GM19328 (cell line): ENCODE measurements at regions not wholly inside any gene's neighbourhood (a gene's known extent, or its start where the extent isn't known, plus 50 kb on each side); places are given as distances from the start of the nearest gene placed in this dataset.
"Not testable (repeated sequence)": the region's sequence is repeated elsewhere in the genome, so short reads cannot be mapped to it uniquely, and the experiment has no call there.

Source experiments
- ATAC-seq: cut with Tn5 transposase; IDR thresholded peaks from one replicate; pipeline ENCODE4 v1.9.1; 2021; ENCODE audit warnings: mild to moderate bottlenecking, moderate library complexity; ENCODE audit not compliant: unreplicated experiment

- ATAC-seq, result no peak
Observed at GRCh38 chr4:156419080-156419685, 465.5 kb upstream of the CTSO start.

- no peak for ATAC-seq
Observed at GRCh38 chr4:156414406-156414805, 460.7 kb upstream of the CTSO start.

- no peak for ATAC-seq
Observed at GRCh38 chr4:156413239-156414135, 459.8 kb upstream of the CTSO start.

- ATAC-seq, result no peak
Observed at GRCh38 chr4:156411531-156411930, 457.9 kb upstream of the CTSO start.

GRCh38 chr4:156408749-156409148 lies 455.1 kb upstream of the CTSO start:
- ATAC-seq, result no peak

- ATAC-seq, result no peak
Observed at GRCh38 chr4:156401371-156401770, 447.7 kb upstream of the CTSO start.

- ATAC-seq, result no peak
Observed at GRCh38 chr4:156396534-156396933, 442.9 kb upstream of the CTSO start.

- no peak for ATAC-seq
Observed at GRCh38 chr4:156391325-156391653, 437.6 kb upstream of the CTSO start.

GRCh38 chr4:156390599-156391324 lies 437.1 kb upstream of the CTSO start:
- ATAC-seq, result no peak

GRCh38 chr4:156388826-156389225 lies 435.2 kb upstream of the CTSO start:
- no peak for ATAC-seq

GRCh38 chr4:156378033-156378665 lies 424.5 kb upstream of the CTSO start:
- ATAC-seq, result no peak

GRCh38 chr4:156377036-156377710 lies 423.5 kb upstream of the CTSO start:
- no peak for ATAC-seq

GRCh38 chr4:156374894-156375293 lies 421.2 kb upstream of the CTSO start:
- no peak for ATAC-seq

- no peak for ATAC-seq
Observed at GRCh38 chr4:156374069-156374468, 420.4 kb upstream of the CTSO start.

GRCh38 chr4:156367502-156367901 lies 413.8 kb upstream of the CTSO start:
- ATAC-seq, result not testable (repeated sequence)

GRCh38 chr4:156362581-156362980 lies 408.9 kb upstream of the CTSO start:
- ATAC-seq, result no peak

GRCh38 chr4:156347412-156348075 lies 393.9 kb upstream of the CTSO start:
- ATAC-seq, result no peak

- no peak for ATAC-seq
Observed at GRCh38 chr4:156346959-156347385, 393.3 kb upstream of the CTSO start.

GRCh38 chr4:156344397-156344796 lies 390.7 kb upstream of the CTSO start:
- no peak for ATAC-seq

- no peak for ATAC-seq
Observed at GRCh38 chr4:156336511-156336910, 382.8 kb upstream of the CTSO start.
